CD1c-positive myeloid dendritic cell (primary cell): ENCODE measurements at regions not wholly inside any gene's neighbourhood (a gene's known extent, or its start where the extent isn't known, plus 50 kb on each side); places are given as distances from the start of the nearest gene placed in this dataset.
"Not testable (repeated sequence)": the region's sequence is repeated elsewhere in the genome, so short reads cannot be mapped to it uniquely, and the experiment has no call there.

Experiments used
- DNase-seq: peaks from one replicate; pipeline ENCODE4 v3.0.0-alpha.2; 2016; ENCODE audit errors: extremely low spot score

DNA sequence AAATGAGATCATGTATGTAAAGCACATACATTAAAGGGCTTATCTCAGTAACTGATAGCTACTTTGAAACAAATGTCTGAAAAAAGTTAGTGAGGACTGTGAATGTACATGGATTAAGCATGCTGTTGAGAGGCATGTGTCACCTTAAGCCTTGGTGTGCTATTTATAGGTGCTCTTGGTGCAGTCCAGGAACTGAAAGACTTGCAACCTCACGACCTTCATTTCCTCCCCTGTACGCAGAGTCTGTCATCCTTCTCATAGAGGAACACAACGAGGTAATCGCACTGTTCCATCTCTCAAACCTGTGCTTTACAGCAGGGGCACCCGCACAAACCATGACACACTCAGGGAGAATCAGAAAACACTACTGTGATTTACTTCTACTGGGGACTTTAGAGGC lies 65.6 kb downstream of the UFM1 start:
- no peak for DNase-seq

- no peak for DNase-seq
Measured at GRCh38 chr13:38417241-38417640, 67.6 kb downstream of the UFM1 start.

DNA sequence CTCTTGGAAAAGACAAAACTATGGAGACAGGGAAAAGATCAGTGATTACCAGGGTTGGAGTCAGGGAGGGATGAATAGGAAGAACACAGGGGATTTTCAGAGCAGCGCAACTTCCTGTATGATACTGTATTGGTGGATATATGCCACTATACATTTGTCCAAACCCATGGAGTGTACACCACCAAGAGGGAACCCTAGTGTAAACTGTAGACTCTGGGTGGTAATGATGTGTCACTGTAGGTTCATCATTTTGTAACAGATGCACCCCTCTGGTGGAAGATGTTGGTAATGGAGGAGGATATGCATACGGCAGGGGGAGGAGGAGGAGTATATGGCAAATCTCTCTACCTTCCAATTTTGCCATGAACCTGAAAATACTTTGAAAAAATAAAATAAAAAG lies 68.1 kb downstream of the UFM1 start:
- DNase-seq = peak; percentile 13

- DNase-seq = no peak
Measured at GRCh38 chr13:38418286-38418685, 68.6 kb downstream of the UFM1 start.

DNA sequence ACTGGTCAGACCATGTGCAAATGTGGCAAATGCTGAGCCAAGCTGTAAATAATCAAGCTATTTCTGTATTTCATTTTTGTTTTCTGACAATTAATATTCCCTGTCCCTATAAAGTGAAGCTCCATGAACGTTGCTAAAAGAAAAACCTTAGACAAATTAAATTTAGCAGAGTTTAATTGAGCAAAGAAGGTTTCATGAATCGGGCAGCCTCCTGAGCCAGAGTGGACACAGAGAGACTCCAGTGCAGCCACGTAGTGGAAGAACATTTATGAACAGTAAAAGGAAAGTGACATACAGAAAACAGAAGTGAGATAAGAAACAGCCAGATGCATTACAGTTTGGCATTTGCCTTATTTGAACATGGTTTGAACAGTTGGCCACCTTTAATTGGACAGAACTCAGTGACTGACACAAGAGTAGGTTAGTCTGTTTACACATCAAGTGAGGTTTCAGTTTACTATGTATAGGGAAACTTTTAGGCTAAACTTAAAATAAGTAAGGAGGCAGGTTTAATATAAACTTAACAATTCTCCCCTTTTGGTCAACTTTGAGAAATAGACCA lies 69.7 kb downstream of the UFM1 start:
- DNase-seq = no peak

DNA sequence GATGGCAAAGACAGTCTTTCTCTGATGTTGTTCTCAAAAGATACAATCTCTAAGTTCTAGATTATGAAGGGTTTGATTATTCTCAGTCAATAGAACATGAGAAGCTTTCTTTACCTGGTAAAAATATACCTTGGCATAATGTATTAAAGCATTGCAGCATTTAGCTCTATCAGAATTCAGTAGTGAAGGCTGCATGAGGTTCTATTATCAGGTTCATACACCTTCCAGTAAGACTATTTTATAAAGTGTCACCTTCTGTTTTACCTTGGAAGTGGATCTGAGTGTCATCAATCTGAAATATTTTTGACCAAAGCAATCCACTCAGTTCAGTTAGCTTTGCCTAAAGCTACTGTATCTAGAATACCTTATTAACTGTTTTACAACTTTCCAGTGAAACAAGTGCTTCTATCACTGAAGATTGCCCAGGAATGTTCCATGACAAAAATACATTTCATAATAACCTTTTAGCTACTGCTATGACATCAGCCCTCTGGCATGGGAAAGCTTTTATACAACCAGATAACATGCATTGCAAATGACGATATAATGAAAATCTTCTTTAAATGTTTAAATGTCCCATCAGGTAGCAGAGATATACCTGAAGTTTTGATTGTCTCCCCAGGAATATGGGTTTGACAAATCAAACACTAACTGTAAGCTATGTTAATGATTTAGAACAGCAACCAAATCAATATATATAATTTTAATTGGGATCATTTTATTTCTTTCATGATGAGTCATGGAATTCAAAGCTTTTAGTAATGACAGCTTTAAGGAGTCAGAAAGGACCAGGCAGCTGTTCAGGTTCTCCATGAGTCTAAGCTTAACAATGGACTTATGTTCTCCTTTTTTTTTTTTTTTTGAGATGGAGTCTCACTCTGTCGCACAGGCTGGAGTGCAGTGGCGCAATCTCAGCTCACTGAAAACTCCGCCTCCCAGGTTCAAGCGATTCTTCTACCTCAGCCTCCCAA lies 72.2 kb downstream of the UFM1 start:
- DNase-seq = no peak

DNA sequence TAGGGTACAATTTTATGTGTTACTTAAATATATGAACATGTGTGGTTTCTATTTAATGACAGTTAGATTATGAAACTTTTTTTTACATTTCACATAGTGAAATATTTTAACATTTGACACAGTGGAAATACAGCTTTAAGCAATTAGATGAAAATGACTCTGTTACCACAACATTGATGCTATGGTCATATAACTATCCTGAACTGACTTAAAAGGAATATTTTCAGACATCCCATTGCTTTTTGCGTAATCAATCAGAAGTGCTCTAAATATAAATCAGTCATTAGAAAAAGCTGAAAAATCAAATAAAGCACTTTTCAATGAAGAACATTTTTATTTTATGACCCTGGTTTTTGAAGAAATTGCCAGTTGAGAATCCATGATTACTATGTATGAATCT lies 80.3 kb downstream of the UFM1 start:
- no peak for DNase-seq

- no peak for DNase-seq
Measured at GRCh38 chr13:38430796-38431195, 81.1 kb downstream of the UFM1 start.

- DNase-seq = no peak
Measured at GRCh38 chr13:38440666-38441065, 91.0 kb downstream of the UFM1 start.

- DNase-seq = no peak
Measured at GRCh38 chr13:38444904-38445303, 95.3 kb downstream of the UFM1 start.

DNA sequence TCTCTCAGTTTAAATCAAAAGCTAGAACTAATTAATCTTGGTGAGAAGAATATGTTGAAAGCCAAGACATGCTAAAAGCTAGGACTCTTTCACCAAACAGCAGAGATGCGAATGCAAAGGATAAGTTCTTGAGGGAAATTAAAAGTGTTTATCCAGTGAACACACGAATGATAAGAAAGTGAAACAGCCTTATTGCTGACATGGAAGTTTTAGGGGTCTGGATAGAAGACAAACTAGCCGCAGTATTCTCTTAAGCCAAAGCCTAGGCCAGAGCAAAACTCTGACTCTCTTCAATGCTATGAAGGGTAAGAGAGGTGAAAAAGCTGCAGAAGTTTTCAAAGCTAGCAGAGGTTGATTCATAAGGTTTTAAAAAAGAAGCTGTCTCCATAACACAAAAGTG lies 103.0 kb downstream of the UFM1 start:
- DNase-seq = no peak

GRCh38 chr13:38462605-38463004 lies 113.0 kb downstream of the UFM1 start:
- DNase-seq = no peak

GRCh38 chr13:38463048-38463447 lies 113.4 kb downstream of the UFM1 start:
- no peak for DNase-seq

GRCh38 chr13:38472411-38472810 lies 122.8 kb downstream of the UFM1 start:
- DNase-seq = not testable (repeated sequence)

GRCh38 chr13:38473305-38473704 lies 123.7 kb downstream of the UFM1 start:
- DNase-seq = no peak

GRCh38 chr13:38477676-38478075 lies 128.0 kb downstream of the UFM1 start:
- no peak for DNase-seq

GRCh38 chr13:38483623-38484022 lies 134.0 kb downstream of the UFM1 start:
- no peak for DNase-seq

DNA sequence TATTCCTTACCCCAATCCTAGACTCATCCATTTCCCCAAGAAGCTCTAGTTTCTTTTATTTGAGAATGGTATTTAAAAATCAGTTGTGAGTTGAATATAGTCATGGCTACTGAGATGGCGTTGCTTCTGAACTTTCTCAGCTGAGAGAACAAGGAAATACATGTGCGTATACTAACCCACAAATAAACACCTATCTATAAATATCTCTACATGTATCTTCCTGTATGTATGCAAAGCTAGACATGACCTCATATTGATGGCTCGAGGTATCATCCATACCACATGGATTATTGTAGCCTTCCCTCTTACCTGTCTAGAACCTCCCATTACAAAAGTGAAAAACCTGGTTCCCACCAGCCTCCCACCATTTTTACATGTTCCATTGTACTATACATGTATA lies 141.0 kb downstream of the UFM1 start:
- no peak for DNase-seq

GRCh38 chr13:38494445-38494844 lies 144.8 kb downstream of the UFM1 start:
- no peak for DNase-seq

DNA sequence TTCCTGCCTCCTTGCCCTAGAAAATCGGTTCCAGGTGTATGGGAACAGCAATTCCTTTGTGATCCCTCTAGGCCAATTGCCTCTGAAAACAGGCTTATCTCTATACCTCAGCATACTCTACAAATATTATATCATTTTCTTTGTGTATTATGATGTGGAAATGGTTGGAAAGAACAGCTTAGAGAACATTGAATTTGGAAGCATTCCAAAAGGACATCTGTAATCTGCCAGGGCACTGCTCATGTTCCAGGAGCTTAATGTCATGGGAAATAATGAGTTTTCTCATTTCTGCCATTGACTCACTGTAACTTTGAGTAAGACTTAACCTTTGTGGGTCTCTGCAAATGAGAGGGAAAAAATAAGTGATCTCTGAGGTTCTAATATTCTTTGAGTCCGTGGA lies 147.3 kb downstream of the UFM1 start:
- no peak for DNase-seq

- no peak for DNase-seq
Measured at GRCh38 chr13:38498271-38498670, 148.6 kb downstream of the UFM1 start.

- DNase-seq = no peak
Measured at GRCh38 chr13:38514575-38514974, 164.9 kb downstream of the UFM1 start.

DNA sequence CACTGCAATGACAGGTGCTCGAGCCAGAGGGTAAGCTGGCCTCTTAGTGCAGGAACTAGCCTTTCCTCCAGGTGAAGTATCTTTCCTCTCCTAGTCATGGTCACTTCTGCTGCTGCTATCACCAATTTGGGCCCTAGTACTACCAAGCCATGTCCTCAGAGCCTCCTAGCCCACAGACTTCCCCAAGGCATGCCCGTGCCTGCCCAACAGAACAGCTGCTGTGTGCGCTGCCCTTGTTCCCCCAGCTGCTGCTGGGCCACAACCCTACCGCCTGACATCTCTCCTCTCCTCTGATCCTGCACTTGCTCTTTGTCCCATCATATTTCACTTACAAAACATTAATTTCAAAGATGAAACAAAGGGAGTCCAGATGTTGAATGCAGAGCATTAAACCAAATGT lies 168.5 kb upstream of the FREM2 start:
- DNase-seq = no peak
